ENCODE measurements at regions not wholly inside any gene's neighbourhood (a gene's known extent, or its start where the extent isn't known, plus 50 kb on each side); places are given as distances from the start of the nearest gene placed in this dataset.
A peak's percentile ranks its signal among the peaks of the same experiment; 100 is the strongest.

GRCh38 chr6:144778773-144779492, 493.8 kb downstream of the UTRN start:
- Histone ChIP-seq H4K5ac (ENCODE audit: insufficient read length, low read depth, low read length) (no peak overlapping the region), H4K8ac (replicated peaks; ENCODE audit: insufficient read length, low read depth, low read length) (no peak overlapping the region), H4K91ac (ENCODE audit: insufficient read length, low read depth, low read length) (no peak overlapping the region), H3K4me1 (ENCODE audit: insufficient read depth, low read length) (no peaks in the 10 kb centered on the region; the same call in 1 of the 2 replicates), H3T11ph (ENCODE audit: low read length) (no peak overlapping the region), H3K18ac (ENCODE audit: insufficient read length, low read depth, low read length) (no peak overlapping the region), H2BK20ac (ENCODE audit: low read depth, low read length, poor library complexity, severe bottlenecking) (no peak overlapping the region), H4K20me1 (ENCODE audit: control insufficient read depth, insufficient read depth, insufficient read length) (no peaks in the 10 kb centered on the region), H2BK15ac (ENCODE audit: low read depth, low read length) (no peak overlapping the region), H3K79me2 (ENCODE audit: insufficient read depth, low read length) (no peaks in the 10 kb centered on the region), H3K27me3 (ENCODE audit: insufficient read depth, low read length) (no peaks in the 10 kb centered on the region), H3K56ac (ENCODE audit: insufficient read length, low read depth, low read length) (no peak overlapping the region), H3K9ac (ENCODE audit: extremely low read depth, insufficient read length, low read length) (no peak overlapping the region), H2BK5ac (ENCODE audit: insufficient read length, low read length) (no peak overlapping the region), H3K14ac (ENCODE audit: insufficient read depth, low read length) (no peak overlapping the region), H3K79me1 (ENCODE audit: insufficient read depth, low read depth, low read length, poor library complexity, severe bottlenecking) (no peaks in the 10 kb centered on the region), H3K9me3 (ENCODE audit: control insufficient read depth, low read depth, low read length) (no peaks in the 10 kb centered on the region), H2BK120ac (ENCODE audit: low read depth, low read length, poor library complexity, severe bottlenecking) (no peak overlapping the region), H3K4ac (ENCODE audit: low read depth, low read length) (no peak overlapping the region), H2AFZ (ENCODE audit: low read length) (no peak overlapping the region), H3K4me2 (ENCODE audit: insufficient read depth, insufficient read length, low read length) (no peak overlapping the region), H2AK5ac (ENCODE audit: insufficient read length, low read length) (no peak overlapping the region), H3K23ac (ENCODE audit: insufficient read length, low read depth, low read length) (no peak overlapping the region), H3K27ac (ENCODE audit: insufficient read length, low read depth, low read length) (no peak overlapping the region), H2BK12ac (ENCODE audit: insufficient read length, low read depth, low read length) (no peak overlapping the region), H3K23me2 (ENCODE audit: insufficient read length, low read depth, low read length, poor library complexity, severe bottlenecking) (no peaks in the 10 kb centered on the region)
- Mint-ChIP-seq H3K36me3 (ENCODE audit: insufficient read depth in 1 of 3, low read depth in 3 of 3) (peaks cover 6 to 37% (median 30%) of the 10 kb centered on the region in 3 experiments), H3K27me3 (ENCODE audit: low read depth) (no peaks in the 10 kb centered on the region), H3K4me3 (no peak overlapping the region), H3K4me1 (peaks cover 25 to 30% of the 10 kb centered on the region in 2 experiments), H3K27ac (peak overlapping the region in 1 of 3 experiments; percentile 38; a peak in 3 of 7 replicates), H3K9me3 (no peaks in the 10 kb centered on the region)
- no peak for DNase-seq
- no CpG with 5 or more reads among the region's 1 CpG for WGBS (ENCODE audit: extremely low coverage, insufficient read length, low lambda C conversion rate)
- peak; percentile 60 for TF ChIP-seq CTCF (conservative IDR thresholded peaks at IDR 0.05)

All from H9 (cell line).